ENCODE measurements at regions not wholly inside any gene's neighbourhood (a gene's known extent, or its start where the extent isn't known, plus 50 kb on each side); places are given as distances from the start of the nearest gene placed in this dataset.

DNA sequence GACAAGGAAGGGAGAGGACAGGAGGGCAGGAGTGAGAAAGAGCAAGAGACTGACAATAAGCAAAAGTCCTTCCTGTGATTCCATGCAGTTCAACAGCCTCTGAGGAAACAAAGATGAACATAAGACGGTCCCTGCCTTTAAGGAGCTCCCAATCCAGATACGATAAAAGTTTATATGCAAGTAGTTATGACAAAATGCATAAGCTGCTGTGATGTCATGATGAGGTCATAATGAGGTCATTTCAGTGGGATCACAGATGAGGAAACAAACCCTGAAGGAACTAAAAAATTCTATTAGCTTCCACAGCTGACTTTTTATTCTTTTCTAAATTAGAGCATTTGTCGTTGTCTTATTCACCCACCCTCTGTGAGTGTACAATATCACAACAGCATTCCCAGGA is 458.5 kb upstream of the ACVR2A start:
- no peaks in the 10 kb centered on the region for H3K36me3 ChIP-seq (ENCODE audit: control insufficient read depth in 1 of 2, insufficient read depth in 2 of 2, low read length in 2 of 2)
- ChIA-PET POLR2A (no interaction called here), RAD21 (ENCODE audit: low non-redundant PET in 1 of 2, low total read pairs in 2 of 2, uncharacterized antibody in 2 of 2, unreplicated experiment in 2 of 2) (no interaction called here)

More for the DNA sequence above, 458.5 kb upstream of the ACVR2A start:
- ATAC-seq (no peak), DNase-seq (ENCODE audit: low read depth, low spot score) (no peak)
- Histone ChIP-seq H3K4me1 (ENCODE audit: control insufficient read depth in 1 of 2, insufficient read depth in 2 of 2, low read length in 2 of 2) (no peaks in the 10 kb centered on the region), H4K20me1 (ENCODE audit: insufficient read depth) (no peaks in the 10 kb centered on the region), H3K4me3 (replicated peaks in 1 of 2; ENCODE audit: low read depth in 1 of 2, low read length in 2 of 2) (no peak overlapping the region), H3K4me2 (ENCODE audit: low read length) (no peak overlapping the region), H3K27ac (ENCODE audit: low read depth, low read length) (no peak overlapping the region), H2AFZ (ENCODE audit: low read depth, low read length, poor library complexity, severe bottlenecking) (no peak overlapping the region), H3K79me2 (ENCODE audit: insufficient read depth, low read length) (no peaks in the 10 kb centered on the region), H3K9me3 (ENCODE audit: control insufficient read depth in 1 of 2, insufficient read depth in 1 of 2, low read depth in 1 of 2, low read length in 2 of 2) (no peaks in the 10 kb centered on the region), H3K9ac (ENCODE audit: low read length) (no peak overlapping the region), H3K27me3 (ENCODE audit: insufficient read depth, low read length) (no peaks in the 10 kb centered on the region), H3K9me2 (ENCODE audit: insufficient read depth) (no peaks in the 10 kb centered on the region)
- intact Hi-C loops (cut with micrococcal nuclease), result no loop called here
- no TSS peak for BruUV-seq (replicated peaks)
- TF ChIP-seq ELF1 (IDR thresholded peaks at IDR 0.05; ENCODE audit: borderline replicate concordance, low read depth) (no peak), SIN3A (IDR thresholded peaks at IDR 0.05; ENCODE audit: low read depth) (no peak), EZH2 (IDR thresholded peaks at IDR 0.05) (no peak), CTCF (IDR thresholded peaks at IDR 0.05 in 2 of 3, conservative IDR thresholded peaks at IDR 0.05 in 1 of 3; ENCODE audit: borderline replicate concordance in 1 of 3, insufficient read depth in 1 of 3, low read depth in 2 of 3, low read length in 2 of 3) (no peak), SRF (IDR thresholded peaks at IDR 0.05; ENCODE audit: low read depth) (no peak), CEBPB (IDR thresholded peaks at IDR 0.05; ENCODE audit: low read depth) (no peak), FOSL1 (IDR thresholded peaks at IDR 0.05; ENCODE audit: low read depth) (no peak), ZFX (IDR thresholded peaks at IDR 0.05) (no peak)
- TF ChIP-seq, protein P1, sequence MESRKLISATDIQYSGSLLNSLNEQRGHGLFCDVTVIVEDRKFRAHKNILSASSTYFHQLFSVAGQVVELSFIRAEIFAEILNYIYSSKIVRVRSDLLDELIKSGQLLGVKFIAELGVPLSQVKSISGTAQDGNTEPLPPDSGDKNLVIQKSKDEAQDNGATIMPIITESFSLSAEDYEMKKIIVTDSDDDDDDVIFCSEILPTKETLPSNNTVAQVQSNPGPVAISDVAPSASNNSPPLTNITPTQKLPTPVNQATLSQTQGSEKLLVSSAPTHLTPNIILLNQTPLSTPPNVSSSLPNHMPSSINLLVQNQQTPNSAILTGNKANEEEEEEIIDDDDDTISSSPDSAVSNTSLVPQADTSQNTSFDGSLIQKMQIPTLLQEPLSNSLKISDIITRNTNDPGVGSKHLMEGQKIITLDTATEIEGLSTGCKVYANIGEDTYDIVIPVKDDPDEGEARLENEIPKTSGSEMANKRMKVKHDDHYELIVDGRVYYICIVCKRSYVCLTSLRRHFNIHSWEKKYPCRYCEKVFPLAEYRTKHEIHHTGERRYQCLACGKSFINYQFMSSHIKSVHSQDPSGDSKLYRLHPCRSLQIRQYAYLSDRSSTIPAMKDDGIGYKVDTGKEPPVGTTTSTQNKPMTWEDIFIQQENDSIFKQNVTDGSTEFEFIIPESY (IDR thresholded peaks at IDR 0.05; ENCODE audit: extremely low read depth, insufficient replicate concordance, low read length), result no peak
- TF ChIP-seq, protein P2, sequence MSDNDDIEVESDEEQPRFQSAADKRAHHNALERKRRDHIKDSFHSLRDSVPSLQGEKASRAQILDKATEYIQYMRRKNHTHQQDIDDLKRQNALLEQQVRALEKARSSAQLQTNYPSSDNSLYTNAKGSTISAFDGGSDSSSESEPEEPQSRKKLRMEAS (IDR thresholded peaks at IDR 0.05), result no peak
- TF ChIP-seq, protein P3, sequence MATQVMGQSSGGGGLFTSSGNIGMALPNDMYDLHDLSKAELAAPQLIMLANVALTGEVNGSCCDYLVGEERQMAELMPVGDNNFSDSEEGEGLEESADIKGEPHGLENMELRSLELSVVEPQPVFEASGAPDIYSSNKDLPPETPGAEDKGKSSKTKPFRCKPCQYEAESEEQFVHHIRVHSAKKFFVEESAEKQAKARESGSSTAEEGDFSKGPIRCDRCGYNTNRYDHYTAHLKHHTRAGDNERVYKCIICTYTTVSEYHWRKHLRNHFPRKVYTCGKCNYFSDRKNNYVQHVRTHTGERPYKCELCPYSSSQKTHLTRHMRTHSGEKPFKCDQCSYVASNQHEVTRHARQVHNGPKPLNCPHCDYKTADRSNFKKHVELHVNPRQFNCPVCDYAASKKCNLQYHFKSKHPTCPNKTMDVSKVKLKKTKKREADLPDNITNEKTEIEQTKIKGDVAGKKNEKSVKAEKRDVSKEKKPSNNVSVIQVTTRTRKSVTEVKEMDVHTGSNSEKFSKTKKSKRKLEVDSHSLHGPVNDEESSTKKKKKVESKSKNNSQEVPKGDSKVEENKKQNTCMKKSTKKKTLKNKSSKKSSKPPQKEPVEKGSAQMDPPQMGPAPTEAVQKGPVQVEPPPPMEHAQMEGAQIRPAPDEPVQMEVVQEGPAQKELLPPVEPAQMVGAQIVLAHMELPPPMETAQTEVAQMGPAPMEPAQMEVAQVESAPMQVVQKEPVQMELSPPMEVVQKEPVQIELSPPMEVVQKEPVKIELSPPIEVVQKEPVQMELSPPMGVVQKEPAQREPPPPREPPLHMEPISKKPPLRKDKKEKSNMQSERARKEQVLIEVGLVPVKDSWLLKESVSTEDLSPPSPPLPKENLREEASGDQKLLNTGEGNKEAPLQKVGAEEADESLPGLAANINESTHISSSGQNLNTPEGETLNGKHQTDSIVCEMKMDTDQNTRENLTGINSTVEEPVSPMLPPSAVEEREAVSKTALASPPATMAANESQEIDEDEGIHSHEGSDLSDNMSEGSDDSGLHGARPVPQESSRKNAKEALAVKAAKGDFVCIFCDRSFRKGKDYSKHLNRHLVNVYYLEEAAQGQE (IDR thresholded peaks at IDR 0.05; ENCODE audit: low read depth), result no peak
- TF ChIP-seq, protein P4, sequence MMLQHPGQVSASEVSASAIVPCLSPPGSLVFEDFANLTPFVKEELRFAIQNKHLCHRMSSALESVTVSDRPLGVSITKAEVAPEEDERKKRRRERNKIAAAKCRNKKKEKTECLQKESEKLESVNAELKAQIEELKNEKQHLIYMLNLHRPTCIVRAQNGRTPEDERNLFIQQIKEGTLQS (IDR thresholded peaks at IDR 0.05), result no peak
- CTCF ChIA-PET, result no interaction called here
